Neural cell (in vitro differentiated cells): ENCODE measurements at regions not wholly inside any gene's neighbourhood (a gene's known extent, or its start where the extent isn't known, plus 50 kb on each side); places are given as distances from the start of the nearest gene placed in this dataset.

Experiments
- H2AFZ ChIP-seq: fragments of 200-600, 300-800 bp; sonication (generic), shearing (Covaris generic); 2 replicates; pipeline ENCODE4 v1.6.0; 2014; ENCODE audit warnings: low read depth, mild to moderate bottlenecking, antibody characterized with exemption, low read length, moderate library complexity
- H3F3A ChIP-seq: fragments of 200-600 bp; shearing (Covaris generic); 2 replicates; pipeline ENCODE4 v1.6.1; 2016; ENCODE audit warnings: mild to moderate bottlenecking, moderate library complexity, mixed read lengths, antibody characterized with exemption, low read length; ENCODE audit not compliant: insufficient read depth, poor library complexity, severe bottlenecking
- H3K27ac ChIP-seq: fragments of 200-600, 300-800 bp; sonication (generic), shearing (Covaris generic); 2 replicates; pipeline ENCODE4 v1.5.1; 2014; ENCODE audit warnings: mild to moderate bottlenecking, low read length, moderate library complexity
- H3K27me3 ChIP-seq: fragments of 300-800, 200-600 bp; sonication (generic), shearing (Covaris generic); 2 replicates; pipeline ENCODE4 v1.6.0; 2014; ENCODE audit warnings: mild to moderate bottlenecking, low read depth, low read length, moderate library complexity; ENCODE audit not compliant: insufficient read depth
- H3K36me3 ChIP-seq: fragments of 300-800, 200-600 bp; sonication (generic), shearing (Covaris generic); 2 replicates; pipeline ENCODE4 v1.5.1; 2014; ENCODE audit warnings: mild to moderate bottlenecking, antibody characterized with exemption, low read length, moderate library complexity; ENCODE audit not compliant: insufficient read depth
- H3K4me2 ChIP-seq: fragments of 300-800, 200-600 bp; sonication (generic), shearing (Covaris generic); 2 replicates; pipeline ENCODE4 v1.6.0; 2014; ENCODE audit warnings: mild to moderate bottlenecking, low read length
- H3K4me3 ChIP-seq: fragments of 300-800, 200-600 bp; sonication (generic), shearing (Covaris generic); 2 replicates; pipeline ENCODE4 v1.5.1; 2014; ENCODE audit warnings: mild to moderate bottlenecking, low read length, moderate library complexity
- H3K79me2 ChIP-seq: fragments of 200-600 bp; shearing (Covaris generic); replicated peaks from 2 replicates; pipeline ENCODE4 v1.6.0; 2014; ENCODE audit warnings: mild to moderate bottlenecking, low read length, moderate library complexity; ENCODE audit not compliant: insufficient read depth
- H3K9ac ChIP-seq: fragments of 300-800, 200-600 bp; sonication (generic), shearing (Covaris generic); 2 replicates; pipeline ENCODE4 v1.6.1; 2016; ENCODE audit warnings: mild to moderate bottlenecking, low read length, mixed read lengths
- H3K9me2 ChIP-seq: fragments of 200-600 bp; shearing (Covaris generic); 2 replicates; pipeline ENCODE4 v1.6.1; 2016; ENCODE audit warnings: mild to moderate bottlenecking, low read length, mixed read lengths; ENCODE audit not compliant: insufficient read depth
- H3K9me3 ChIP-seq: fragments of 200-600, 300-800 bp; sonication (generic), shearing (Covaris generic); 2 replicates; pipeline ENCODE4 v1.6.1; 2016; ENCODE audit warnings: mild to moderate bottlenecking, mixed run types, low read length, moderate library complexity, mixed read lengths
- H4K20me1 ChIP-seq: fragments of 200-600 bp; shearing (Covaris generic); 2 replicates; pipeline ENCODE4 v1.6.1; 2016; ENCODE audit warnings: mild to moderate bottlenecking, mixed run types; ENCODE audit not compliant: insufficient read depth
- CTCF ChIP-seq: fragments of 450-650 bp; IDR thresholded peaks from 2 replicates; pipeline ENCODE4 v1.5.1; 2014; ENCODE audit warnings: antibody characterized with exemption, mild to moderate bottlenecking, moderate library complexity; ENCODE audit not compliant: poor library complexity, severe bottlenecking
- EP300 ChIP-seq: fragments of 450-650 bp; conservative IDR thresholded peaks from 2 replicates; pipeline ENCODE4 v1.6.1; 2014; ENCODE audit warnings: antibody characterized with exemption, mild to moderate bottlenecking, moderate library complexity; ENCODE audit not compliant: poor library complexity, severe bottlenecking
- EZH2 ChIP-seq: fragments of 200-600, 300-800 bp; shearing (Covaris generic), sonication (generic); IDR thresholded peaks from 2 replicates; pipeline ENCODE4 v1.6.1; 2014; ENCODE audit warnings: antibody characterized with exemption, low read length, borderline replicate concordance, mild to moderate bottlenecking; ENCODE audit not compliant: insufficient read depth, poor library complexity, severe bottlenecking
- MXI1 ChIP-seq: fragments of 450-650 bp; conservative IDR thresholded peaks from 2 replicates; pipeline ENCODE4 v1.6.1; 2014; ENCODE audit warnings: antibody characterized with exemption, mild to moderate bottlenecking; ENCODE audit not compliant: poor library complexity, severe bottlenecking
- POLR2AphosphoS5 ChIP-seq: IDR thresholded peaks from 2 replicates; pipeline ENCODE4 v1.6.1; 2012
- RAD21 ChIP-seq: fragments of 450-650 bp; conservative IDR thresholded peaks from 2 replicates; pipeline ENCODE4 v1.6.1; 2014; ENCODE audit warnings: antibody characterized with exemption, mild to moderate bottlenecking, moderate library complexity
- REST ChIP-seq: IDR thresholded peaks from 2 replicates; pipeline ENCODE4 v1.6.1; 2012; ENCODE audit warnings: borderline replicate concordance
- SMC3 ChIP-seq: fragments of 450-650 bp; conservative IDR thresholded peaks from 2 replicates; pipeline ENCODE4 v1.6.1; 2014; ENCODE audit warnings: antibody characterized with exemption, mild to moderate bottlenecking, moderate library complexity; ENCODE audit not compliant: poor library complexity
- TAF1 ChIP-seq: IDR thresholded peaks from 2 replicates; pipeline ENCODE4 v1.6.1; 2012; ENCODE audit warnings: low read depth

- TF ChIP-seq MXI1 (no peak), CTCF (no peak), TAF1 (no peak), RAD21 (no peak), EP300 (no peak), SMC3 (no peak), REST (no peak)
- Histone ChIP-seq H3K9me2 (no peaks in the 10 kb centered on the region), H3K27ac (no peak overlapping the region), H3K9ac (no peak overlapping the region), H3K36me3 (no peaks in the 10 kb centered on the region), H3K4me2 (no peak overlapping the region), H3K27me3 (no peaks in the 10 kb centered on the region), H3K79me2 (no peaks in the 10 kb centered on the region), H2AFZ (no peak overlapping the region), H3K9me3 (no peaks in the 10 kb centered on the region), H3F3A (no peaks in the 10 kb centered on the region), H4K20me1 (no peaks in the 10 kb centered on the region), H3K4me3 (no peak overlapping the region)
These were observed 473.7 kb upstream of the SYT1 start for GRCh38 chr12:78390920-78391319.

- Histone ChIP-seq H3K4me2 (no peak overlapping the region), H3K9ac (no peak overlapping the region), H2AFZ (no peak overlapping the region), H3K36me3 (no peaks in the 10 kb centered on the region), H3K27me3 (no peaks in the 10 kb centered on the region), H3K79me2 (no peaks in the 10 kb centered on the region), H3K4me3 (no peak overlapping the region), H3K27ac (no peak overlapping the region), H3K9me2 (no peaks in the 10 kb centered on the region), H4K20me1 (no peaks in the 10 kb centered on the region), H3K9me3 (no peaks in the 10 kb centered on the region), H3F3A (no peaks in the 10 kb centered on the region)
- TF ChIP-seq MXI1 (no peak), RAD21 (peak; percentile 72), REST (no peak), SMC3 (peak; percentile 73), POLR2AphosphoS5 (no peak), EP300 (no peak), TAF1 (no peak), EZH2 (no peak), CTCF (peak; percentile 62)
These were observed 471.7 kb upstream of the SYT1 start for GRCh38 chr12:78392918-78393317.
